Activated CD8-positive, alpha-beta memory T cell treated with anti-CD3 and anti-CD28 coated beads, Interleukin-2, amount 10 ng/mL, durations not matched to agents 7 days and 5 days (primary cell): ENCODE measurements at regions not wholly inside any gene's neighbourhood (a gene's known extent, or its start where the extent isn't known, plus 50 kb on each side); places are given as distances from the start of the nearest gene placed in this dataset.
"Not testable (repeated sequence)": the region's sequence is repeated elsewhere in the genome, so short reads cannot be mapped to it uniquely, and the experiment has no call there.

ENCODE experiments used
- ATAC-seq: fragments of 150-1000 bp; cut with Tn5 transposase; one replicate; pipeline ENCODE4 v1.10.0; 2021; ENCODE audit warnings: moderate library complexity
- CTCF ChIA-PET: fragments of 350-600 bp; sonication (Branson Sonifier 250); formaldehyde crosslinking; loops from one replicate; lab custom pipeline; 2021; ENCODE audit warnings: antibody characterized with exemption; lab: Charles Lee
- DNase-seq: peaks from one replicate; pipeline ENCODE4 v3.0.0-alpha.2; 2020
- H3K27ac Mint-ChIP-seq: one replicate; pipeline ENCODE4 v1.8.0; 2021; ENCODE audit warnings: mild to moderate bottlenecking, mixed read lengths
- H3K27me3 Mint-ChIP-seq: one replicate; pipeline ENCODE4 v1.8.0; 2021; ENCODE audit warnings: mixed read lengths
- H3K36me3 Mint-ChIP-seq: one replicate; pipeline ENCODE4 v1.8.0; 2021; ENCODE audit warnings: mild to moderate bottlenecking, mixed read lengths
- H3K4me1 Mint-ChIP-seq: one replicate; pipeline ENCODE4 v1.8.0; 2021; ENCODE audit warnings: mixed read lengths
- H3K4me3 Mint-ChIP-seq: one replicate; pipeline ENCODE4 v1.8.0; 2021; ENCODE audit warnings: mild to moderate bottlenecking, moderate library complexity, mixed read lengths
- H3K9me3 Mint-ChIP-seq: one replicate; pipeline ENCODE4 v1.8.0; 2022; ENCODE audit warnings: low read depth, mixed read lengths

DNA sequence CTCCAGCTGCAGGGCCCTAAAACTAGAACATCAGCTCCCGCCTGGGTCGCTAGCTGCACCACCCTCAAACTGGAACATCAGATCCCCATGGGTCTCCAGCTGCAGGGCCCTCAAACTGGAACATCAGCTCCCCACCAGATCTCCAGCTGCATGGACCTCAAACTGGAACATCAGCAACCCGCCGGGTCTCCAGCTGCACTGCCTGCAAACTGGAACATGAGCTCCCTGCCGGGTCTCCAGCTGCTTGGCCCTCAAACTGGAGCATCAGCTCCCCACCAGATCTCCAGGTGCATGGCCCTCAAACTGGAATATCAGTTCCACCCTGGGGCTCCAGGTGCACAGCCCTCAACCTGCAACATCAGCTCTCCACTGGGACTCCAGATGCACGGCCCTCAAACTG lies 82.7 kb downstream of the TFRC start:
- peaks cover 27% of the 10 kb centered on the region for H3K27me3 Mint-ChIP-seq
- not testable (repeated sequence) for H3K4me3 Mint-ChIP-seq, H3K4me1 Mint-ChIP-seq, H3K36me3 Mint-ChIP-seq, H3K27ac Mint-ChIP-seq, ATAC-seq, H3K9me3 Mint-ChIP-seq, DNase-seq
- CTCF ChIA-PET: interaction anchor here (0.9 to 1.0 kb wide), 2 partner anchors 10 to 149 kb away, joined by 3 to 4 read pairs; no protein-coding TSS in a partner anchor

DNA sequence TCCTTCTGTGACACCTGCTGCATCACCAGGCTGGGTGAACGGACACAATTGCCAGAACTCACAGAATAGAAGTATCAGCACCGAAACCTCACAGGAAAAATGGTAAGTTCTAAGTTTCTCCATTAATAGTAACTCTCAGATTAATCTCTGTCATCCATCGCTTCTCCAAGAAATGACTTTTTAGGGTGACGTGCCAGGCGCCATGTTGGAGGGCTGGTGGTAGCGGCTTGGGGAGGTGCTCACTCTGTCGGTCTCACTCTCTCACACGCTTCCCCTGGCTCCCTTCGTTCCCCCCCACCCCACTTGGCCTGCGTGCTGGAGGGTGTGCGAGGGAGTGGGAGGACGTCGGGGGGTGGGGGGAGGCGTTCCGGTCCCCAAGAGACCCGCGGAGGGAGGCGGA lies 85.6 kb downstream of the TFRC start:
- H3K4me1 Mint-ChIP-seq, H3K27ac Mint-ChIP-seq, H3K9me3 Mint-ChIP-seq, CTCF ChIA-PET, ATAC-seq, H3K36me3 Mint-ChIP-seq, H3K4me3 Mint-ChIP-seq, DNase-seq: not testable (repeated sequence)
- H3K27me3 Mint-ChIP-seq: peaks cover 27% of the 10 kb centered on the region

GRCh38 chr3:195994343-195994742 lies 86.0 kb upstream of the TNK2 start:
- DNase-seq: peak; percentile 73

GRCh38 chr3:195993671-195994070 lies 85.3 kb upstream of the TNK2 start:
- H3K9me3 Mint-ChIP-seq, H3K27ac Mint-ChIP-seq, ATAC-seq, H3K36me3 Mint-ChIP-seq, H3K4me3 Mint-ChIP-seq, DNase-seq, H3K4me1 Mint-ChIP-seq, H3K27me3 Mint-ChIP-seq, CTCF ChIA-PET: not testable (repeated sequence)

More at GRCh38 chr3:195994343-195994742, 86.0 kb upstream of the TNK2 start:
- H3K4me1 Mint-ChIP-seq, H3K27ac Mint-ChIP-seq, H3K4me3 Mint-ChIP-seq, H3K36me3 Mint-ChIP-seq, ATAC-seq, H3K9me3 Mint-ChIP-seq: not testable (repeated sequence)
- peaks cover 15% of the 10 kb centered on the region for H3K27me3 Mint-ChIP-seq
- CTCF ChIA-PET: interaction anchor here (1.3 kb wide), 1 partner anchor 144 kb away, joined by 3 read pairs; no protein-coding TSS in a partner anchor

- ATAC-seq, H3K9me3 Mint-ChIP-seq, H3K27ac Mint-ChIP-seq, CTCF ChIA-PET, H3K4me3 Mint-ChIP-seq, H3K27me3 Mint-ChIP-seq, H3K4me1 Mint-ChIP-seq, DNase-seq, H3K36me3 Mint-ChIP-seq: not testable (repeated sequence)
Observed at GRCh38 chr3:195992956-195993595, 84.7 kb upstream of the TNK2 start.

DNA sequence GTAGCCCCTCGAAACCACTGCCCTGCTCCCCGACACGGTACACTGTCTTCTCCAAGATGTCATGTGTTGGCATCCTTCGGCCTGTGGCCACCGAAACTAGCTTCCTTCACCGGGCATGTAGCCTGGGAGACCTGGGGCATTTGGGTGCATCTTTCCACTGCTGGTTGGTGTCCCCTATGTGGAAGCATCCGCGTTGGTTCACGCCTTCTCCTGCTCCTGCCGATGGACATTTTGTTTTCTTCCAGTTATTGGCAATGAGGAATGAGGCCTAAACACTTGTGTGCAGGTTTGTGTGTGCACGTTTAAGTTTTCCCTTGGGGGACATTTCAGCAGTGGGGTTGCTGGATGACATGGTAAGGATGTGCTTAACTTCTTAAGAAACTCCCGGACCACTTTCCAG lies 83.6 kb upstream of the TNK2 start:
- not testable (repeated sequence) for H3K4me3 Mint-ChIP-seq
- DNase-seq: peak; percentile 39

DNA sequence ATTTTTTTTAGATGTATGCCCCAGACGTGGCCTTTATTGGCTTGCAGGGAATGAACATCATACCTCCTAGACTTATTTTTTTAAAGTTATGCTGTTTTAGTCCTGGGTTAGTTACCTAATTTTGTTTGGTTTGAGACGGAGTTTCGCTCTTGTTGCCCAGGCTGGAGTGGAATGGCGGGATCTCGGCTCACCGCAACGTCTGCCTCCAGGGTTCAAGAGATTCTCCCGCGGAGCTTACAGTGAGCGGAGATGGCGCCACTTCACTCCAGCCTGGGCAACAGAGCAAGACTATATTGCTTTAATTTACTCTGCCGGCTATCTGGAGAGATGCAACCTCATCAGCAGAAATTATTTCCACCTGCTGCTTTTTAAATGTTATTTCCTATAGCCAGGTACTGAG lies 82.9 kb upstream of the TNK2 start:
- H3K9me3 Mint-ChIP-seq, H3K36me3 Mint-ChIP-seq, CTCF ChIA-PET, ATAC-seq, H3K27me3 Mint-ChIP-seq, H3K4me1 Mint-ChIP-seq: not testable (repeated sequence)
- peak; percentile 38 for DNase-seq
- H3K27ac Mint-ChIP-seq: peak overlapping the region; percentile 46
- H3K4me3 Mint-ChIP-seq: peak overlapping the region; percentile 70

More for the DNA sequence above, 83.6 kb upstream of the TNK2 start:
- H3K9me3 Mint-ChIP-seq, H3K27me3 Mint-ChIP-seq, H3K4me1 Mint-ChIP-seq, H3K36me3 Mint-ChIP-seq, H3K27ac Mint-ChIP-seq, ATAC-seq, CTCF ChIA-PET: not testable (repeated sequence)

GRCh38 chr3:195990841-195991174 lies 82.5 kb upstream of the TNK2 start:
- peak overlapping the region; percentile 63 for H3K27ac Mint-ChIP-seq

GRCh38 chr3:195989921-195990840 lies 81.8 kb upstream of the TNK2 start:
- ATAC-seq (peak; percentile 97), DNase-seq (peak; percentile 94)
- H3K4me1 Mint-ChIP-seq, H3K27me3 Mint-ChIP-seq, CTCF ChIA-PET, H3K36me3 Mint-ChIP-seq, H3K9me3 Mint-ChIP-seq: not testable (repeated sequence)
- peak overlapping the region; percentile 73 for H3K27ac Mint-ChIP-seq
- peak overlapping the region; percentile 70 for H3K4me3 Mint-ChIP-seq

More at GRCh38 chr3:195990841-195991174, 82.5 kb upstream of the TNK2 start:
- H3K36me3 Mint-ChIP-seq, H3K9me3 Mint-ChIP-seq, H3K27me3 Mint-ChIP-seq, CTCF ChIA-PET, H3K4me1 Mint-ChIP-seq, DNase-seq, ATAC-seq: not testable (repeated sequence)
- H3K4me3 Mint-ChIP-seq: peak overlapping the region; percentile 70

DNA sequence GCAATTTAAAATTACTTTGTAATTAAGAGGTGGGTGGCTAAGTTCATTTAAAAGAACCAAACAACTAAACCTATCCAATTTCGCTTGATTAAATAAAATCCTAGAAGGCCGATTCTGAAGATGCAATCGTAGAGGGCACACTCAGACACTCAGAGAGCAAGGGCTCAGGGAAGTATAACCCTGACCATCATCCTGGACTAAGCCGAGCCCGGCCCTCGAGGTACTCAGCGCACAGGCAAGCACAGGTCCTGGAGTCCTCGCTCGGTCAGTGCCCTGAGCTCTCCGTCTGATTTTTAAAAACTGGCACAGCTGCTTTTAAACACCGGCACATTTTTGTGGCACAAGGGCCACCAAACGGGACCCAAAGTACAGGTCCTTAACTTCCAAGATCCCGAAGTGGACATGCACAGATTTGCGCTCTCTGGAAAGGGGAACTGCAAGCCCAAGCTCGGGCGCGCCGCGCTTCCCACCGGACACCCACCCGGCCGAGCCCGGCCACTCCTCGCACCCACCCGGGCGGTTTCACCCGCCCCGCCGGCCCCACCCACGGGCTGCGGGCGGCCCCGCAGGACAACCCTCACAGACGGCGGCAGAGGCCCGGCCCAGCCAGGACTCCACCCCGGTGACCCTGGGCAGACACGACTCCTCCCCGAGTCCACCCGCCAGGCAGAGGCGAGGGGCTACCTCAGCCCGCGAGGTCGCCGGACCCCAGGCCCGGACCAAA lies 81.0 kb upstream of the TNK2 start:
- peak; percentile 46 for ATAC-seq
- H3K4me3 Mint-ChIP-seq, H3K36me3 Mint-ChIP-seq, CTCF ChIA-PET, H3K4me1 Mint-ChIP-seq, H3K9me3 Mint-ChIP-seq, H3K27me3 Mint-ChIP-seq, H3K27ac Mint-ChIP-seq: not testable (repeated sequence)
- DNase-seq: peak; percentile 51

DNA sequence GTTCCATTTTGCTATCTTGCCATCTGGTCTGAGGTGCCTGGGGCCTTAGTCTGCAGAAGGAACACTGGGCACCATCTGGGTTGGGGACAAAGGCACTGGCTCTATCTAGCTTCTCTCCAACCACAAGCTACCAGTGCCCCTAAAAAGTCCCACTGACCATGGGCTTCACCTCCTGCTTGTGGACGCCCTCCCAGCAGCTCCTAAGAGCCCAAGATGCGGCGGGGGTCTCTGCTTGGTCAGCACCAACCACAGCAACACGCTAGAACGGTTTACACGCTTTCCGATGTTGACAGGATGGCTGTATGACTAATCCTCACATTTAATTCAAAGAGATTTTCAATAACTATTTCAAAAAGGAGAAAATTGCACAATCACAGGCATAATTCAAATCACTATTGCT lies 80.4 kb upstream of the TNK2 start:
- CTCF ChIA-PET, H3K9me3 Mint-ChIP-seq, H3K27me3 Mint-ChIP-seq, DNase-seq, H3K27ac Mint-ChIP-seq, H3K4me3 Mint-ChIP-seq, H3K4me1 Mint-ChIP-seq, ATAC-seq, H3K36me3 Mint-ChIP-seq: not testable (repeated sequence)

GRCh38 chr3:195987001-195987400 lies 78.7 kb upstream of the TNK2 start:
- H3K9me3 Mint-ChIP-seq, H3K27me3 Mint-ChIP-seq, H3K36me3 Mint-ChIP-seq, DNase-seq, H3K27ac Mint-ChIP-seq, H3K4me3 Mint-ChIP-seq, ATAC-seq, CTCF ChIA-PET, H3K4me1 Mint-ChIP-seq: not testable (repeated sequence)

DNA sequence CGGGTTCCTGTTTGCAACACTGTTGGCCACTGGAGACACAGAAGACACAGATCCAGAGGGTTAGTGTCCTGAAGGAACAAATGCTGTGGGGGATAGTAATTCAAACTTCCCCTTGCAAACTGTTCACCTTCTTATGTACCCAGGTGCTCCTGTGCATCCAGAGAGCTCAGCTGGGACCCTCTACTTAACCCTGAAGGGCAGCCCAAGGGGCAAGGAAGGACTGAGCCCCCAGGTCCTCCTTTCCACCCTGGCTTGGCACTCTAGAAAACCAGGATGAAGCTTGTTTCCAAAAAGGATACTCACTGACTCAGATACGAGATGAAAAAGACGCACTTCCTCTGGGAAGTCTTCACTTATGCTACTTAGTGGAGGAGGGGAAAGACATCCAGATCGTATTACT lies 78.2 kb upstream of the TNK2 start:
- H3K27ac Mint-ChIP-seq, H3K4me3 Mint-ChIP-seq, H3K9me3 Mint-ChIP-seq, H3K4me1 Mint-ChIP-seq, DNase-seq, ATAC-seq, CTCF ChIA-PET, H3K36me3 Mint-ChIP-seq, H3K27me3 Mint-ChIP-seq: not testable (repeated sequence)
